GM21423 (cell line): ENCODE measurements at regions not wholly inside any gene's neighbourhood (a gene's known extent, or its start where the extent isn't known, plus 50 kb on each side); places are given as distances from the start of the nearest gene placed in this dataset.

Experiments
- ATAC-seq: cut with Tn5 transposase; IDR thresholded peaks from one replicate; pipeline ENCODE4 v1.9.1; 2021; ENCODE audit warnings: mild to moderate bottlenecking, moderate library complexity; ENCODE audit not compliant: unreplicated experiment

DNA sequence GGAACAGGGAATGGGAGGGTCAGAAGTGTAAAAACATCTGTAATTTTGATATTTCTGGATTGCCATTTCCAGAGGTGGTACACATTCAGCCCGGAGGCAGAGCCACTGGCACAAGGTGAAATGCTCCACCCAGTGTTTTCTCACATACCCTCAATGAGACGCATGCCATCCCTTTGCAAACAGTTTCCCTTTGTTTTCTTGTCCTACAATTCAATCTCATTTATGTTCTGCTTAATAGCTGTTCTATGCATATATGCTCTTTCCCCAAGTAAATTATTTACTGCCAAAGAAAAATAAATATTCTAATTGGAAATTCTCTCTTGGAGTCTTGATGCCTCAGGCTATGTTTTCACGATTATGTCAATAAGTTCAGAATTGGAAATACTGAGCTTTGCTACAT is 369.7 kb upstream of the AKR1E2 start:
- no peak for ATAC-seq

DNA sequence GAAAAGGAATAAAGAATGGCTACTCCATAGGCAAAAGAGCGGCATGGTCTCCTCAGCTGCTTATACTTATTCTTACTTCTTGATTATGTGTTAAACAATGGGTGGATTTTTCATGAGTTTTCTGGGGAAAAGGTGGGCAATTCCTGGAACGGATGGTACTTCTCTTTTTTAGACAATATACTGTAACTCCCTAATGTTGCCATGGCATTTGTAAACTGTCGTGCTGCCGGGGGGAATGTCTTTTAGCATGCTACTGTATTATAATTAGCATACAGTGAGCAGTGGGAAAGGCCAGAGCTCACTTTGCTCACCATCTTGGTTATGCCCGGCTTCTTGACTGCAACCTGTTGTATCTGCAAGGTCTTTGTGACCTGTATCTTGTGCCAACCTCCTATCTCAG is 372.1 kb upstream of the AKR1E2 start:
- ATAC-seq: no peak

DNA sequence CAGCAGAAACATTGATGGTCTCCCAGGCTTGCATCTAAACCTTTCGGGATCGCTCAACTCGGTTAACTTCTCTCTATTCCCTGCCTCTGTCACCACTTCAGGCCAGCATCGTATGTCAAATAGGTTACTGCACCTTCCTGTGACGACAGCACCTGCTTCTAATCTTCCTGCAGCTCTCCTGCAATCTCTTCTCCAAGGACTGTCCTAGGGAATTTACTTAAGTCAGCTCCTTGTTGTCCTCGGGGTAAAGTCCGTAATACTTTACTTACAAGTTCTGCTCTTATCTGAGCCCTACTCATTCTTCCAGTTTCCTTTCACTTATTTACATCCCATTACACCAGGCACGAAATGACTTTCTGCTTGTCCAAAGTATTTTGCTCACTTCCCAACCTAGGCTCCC is 372.7 kb upstream of the AKR1E2 start:
- no peak for ATAC-seq

DNA sequence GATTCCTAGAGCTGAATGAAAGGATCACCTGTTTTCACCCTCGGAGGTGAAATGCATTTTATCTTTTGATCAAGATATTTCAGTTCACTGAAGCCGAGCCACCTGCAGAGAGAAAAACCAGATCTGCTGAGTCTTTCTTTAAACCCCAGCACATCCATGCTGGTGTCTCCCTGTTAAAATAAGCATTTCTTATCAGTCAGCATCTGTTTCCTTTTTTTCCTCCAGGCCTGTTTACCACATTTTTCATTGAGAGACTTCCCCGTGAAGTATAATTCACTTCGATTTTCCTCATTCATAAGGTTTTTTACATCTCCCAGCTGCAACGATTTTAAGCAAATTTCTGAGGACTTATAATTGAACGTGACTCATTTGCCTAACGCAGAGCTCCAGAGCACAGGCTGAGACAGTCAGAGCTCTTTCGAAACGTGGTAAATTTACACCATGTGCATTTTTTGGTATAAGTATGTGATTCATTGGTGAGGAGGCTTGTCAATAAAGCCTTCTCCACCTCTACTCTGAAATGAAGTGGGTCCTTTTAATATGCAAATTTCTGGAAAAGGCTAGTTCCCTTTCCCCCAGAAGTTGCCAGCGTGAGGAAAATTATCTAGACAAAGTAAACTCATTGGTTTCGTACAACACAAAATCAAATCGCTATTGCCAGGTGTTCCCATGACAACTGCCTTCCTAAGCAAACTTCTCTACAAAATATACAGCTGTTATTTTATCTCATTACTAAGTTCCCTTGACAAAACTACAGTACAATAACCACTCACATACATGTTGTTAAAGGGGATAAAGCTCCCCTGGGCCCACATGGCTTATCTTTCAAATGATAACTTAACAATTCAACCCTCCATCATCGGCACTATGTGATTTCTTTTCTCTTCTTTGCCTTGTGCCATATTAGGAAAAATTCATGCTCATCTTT is 374.8 kb upstream of the AKR1E2 start:
- no peak for ATAC-seq

DNA sequence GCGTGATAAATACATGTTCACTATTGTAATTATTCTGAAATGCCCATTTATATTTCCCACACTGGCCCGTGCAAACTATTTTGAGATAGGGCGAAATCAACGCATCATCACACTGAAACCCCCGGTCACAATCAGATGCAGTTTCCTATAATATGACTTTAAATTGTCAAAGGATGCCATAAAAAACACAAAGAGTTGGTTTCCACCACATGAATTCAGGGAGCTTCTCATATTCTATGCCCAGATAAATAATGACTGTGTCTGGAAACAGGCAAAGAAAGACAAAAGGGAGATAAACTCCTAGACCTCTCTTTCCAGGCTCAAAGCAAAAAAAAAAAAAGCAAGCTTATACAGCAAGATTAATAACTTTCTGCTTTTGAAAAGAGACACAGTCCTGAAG is 375.8 kb upstream of the AKR1E2 start:
- no peak for ATAC-seq

GRCh38 chr10:4448030-4448429 is 378.0 kb upstream of the AKR1E2 start:
- ATAC-seq: no peak

- no peak for ATAC-seq
Measured at GRCh38 chr10:4443419-4443818, 382.6 kb upstream of the AKR1E2 start.

DNA sequence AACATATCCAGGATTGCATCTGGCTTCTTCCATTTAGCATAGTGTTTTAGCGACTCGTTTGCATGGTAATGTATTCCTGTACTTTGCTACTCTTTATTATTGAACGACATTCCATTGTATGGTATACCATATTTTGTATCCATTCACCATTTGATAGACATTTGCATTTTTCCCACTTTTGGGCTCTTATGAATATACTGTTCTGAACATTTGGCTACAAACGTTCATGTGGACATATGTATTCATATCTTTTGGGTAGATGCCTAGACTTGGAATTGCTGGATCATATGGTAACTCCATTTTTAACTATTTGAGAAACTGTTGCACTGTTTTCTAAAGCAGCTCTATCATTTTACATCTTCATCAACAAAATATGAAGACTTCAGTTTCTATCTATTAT is 383.7 kb upstream of the AKR1E2 start:
- no peak for ATAC-seq

DNA sequence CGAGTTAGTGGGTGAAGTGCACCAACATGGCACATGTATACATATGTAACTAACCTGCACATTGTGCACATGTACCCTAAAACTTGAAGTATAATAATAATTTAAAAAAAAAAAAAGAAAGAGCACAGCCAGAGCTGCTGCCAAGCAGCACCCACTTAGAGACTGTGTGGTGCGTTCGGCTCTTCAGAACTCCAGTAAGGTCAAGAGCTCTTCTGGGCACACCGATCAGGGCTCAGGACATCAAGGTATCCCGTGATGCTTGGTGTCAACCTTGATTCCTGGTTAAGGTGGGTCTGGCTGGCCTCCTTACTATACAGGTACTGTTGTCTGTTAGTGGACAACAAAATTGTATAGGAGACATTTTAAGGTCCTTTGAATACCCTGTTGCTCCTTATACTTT is 385.7 kb upstream of the AKR1E2 start:
- no peak for ATAC-seq

GRCh38 chr10:4437791-4438190 is 388.2 kb upstream of the AKR1E2 start:
- no peak for ATAC-seq

DNA sequence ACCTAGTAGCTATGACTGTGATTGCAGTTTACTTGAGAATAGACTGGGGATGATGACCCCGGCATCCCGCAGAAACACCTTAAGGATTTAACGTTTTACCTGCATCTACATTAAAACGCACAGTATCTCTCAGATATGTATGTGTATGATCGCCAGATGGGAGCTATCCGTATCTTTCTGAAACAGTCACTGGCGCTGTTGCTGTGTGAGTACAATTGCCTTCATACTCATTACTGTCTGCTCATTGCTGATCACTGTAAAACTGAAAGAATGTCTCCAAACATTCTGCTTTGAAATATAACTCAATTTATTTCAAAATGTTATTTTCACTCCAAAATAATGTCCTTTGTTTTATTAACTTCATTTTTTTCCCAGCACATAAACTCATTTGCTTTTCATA is 388.9 kb upstream of the AKR1E2 start:
- no peak for ATAC-seq

DNA sequence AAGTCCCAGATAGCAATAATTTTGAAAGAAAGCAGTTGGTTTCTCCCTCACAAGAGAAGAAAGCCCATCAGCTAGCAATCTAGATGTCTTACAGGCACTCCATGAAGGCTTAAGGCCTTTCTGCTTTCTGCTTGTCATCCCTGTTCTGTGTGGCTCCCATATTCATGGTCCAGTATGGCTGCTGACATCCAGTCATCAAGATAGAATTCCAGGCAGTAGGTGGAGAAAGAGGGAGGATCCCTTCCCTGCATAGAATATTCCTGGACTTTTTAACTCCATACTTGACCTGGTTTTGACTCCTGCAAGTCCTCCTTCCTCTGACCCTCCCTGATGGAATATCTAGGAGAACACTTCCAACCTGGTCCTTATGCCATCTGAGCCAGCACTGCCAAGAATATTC is 389.9 kb upstream of the AKR1E2 start:
- no peak for ATAC-seq

DNA sequence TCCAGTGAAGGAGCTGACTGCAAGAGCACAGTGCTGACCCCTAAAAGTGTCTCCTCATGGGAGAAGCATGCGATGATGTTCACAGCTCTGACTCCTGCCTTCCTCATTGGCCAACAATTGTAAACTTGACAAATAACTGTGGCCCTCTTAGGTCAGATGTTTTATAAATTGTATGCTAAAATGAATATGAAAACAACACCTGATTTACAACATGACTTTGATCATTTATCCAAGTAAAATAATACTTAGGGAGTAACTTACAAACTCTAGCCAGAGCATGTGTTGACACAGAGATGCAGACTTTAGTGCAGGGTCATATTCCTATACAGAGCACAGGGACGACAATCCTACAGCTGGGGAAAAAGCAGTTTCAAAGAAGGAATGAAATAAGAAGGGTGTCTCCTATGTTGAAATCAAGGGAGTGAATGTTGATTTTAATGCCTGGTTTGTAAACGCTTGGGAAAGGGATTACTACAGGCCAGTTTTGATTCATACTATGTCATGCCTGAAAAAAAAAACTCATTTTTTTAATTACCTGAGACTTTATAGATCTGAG is 391.4 kb upstream of the AKR1E2 start:
- no peak for ATAC-seq

DNA sequence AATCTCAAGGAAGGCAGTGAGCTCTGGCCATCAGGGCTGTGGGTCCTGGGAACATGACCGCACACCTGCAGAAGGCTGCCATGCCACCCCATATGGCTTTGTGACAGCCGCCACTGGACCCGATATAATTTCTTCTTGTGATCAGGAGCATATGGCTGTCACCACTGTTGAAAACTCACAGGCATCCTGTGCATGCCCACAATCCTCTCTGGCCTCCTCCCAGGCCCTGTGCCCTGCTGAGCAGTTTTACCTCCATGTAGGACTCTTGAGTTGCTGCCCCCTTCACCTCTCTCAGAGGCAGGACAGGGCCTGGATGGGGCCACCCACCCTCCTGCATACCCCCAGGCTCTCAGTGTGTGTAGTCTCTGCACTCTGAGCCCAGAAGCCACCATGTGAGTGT is 391.9 kb upstream of the AKR1E2 start:
- no peak for ATAC-seq

GRCh38 chr10:4431114-4431863 is 394.7 kb upstream of the AKR1E2 start:
- ATAC-seq: no peak

DNA sequence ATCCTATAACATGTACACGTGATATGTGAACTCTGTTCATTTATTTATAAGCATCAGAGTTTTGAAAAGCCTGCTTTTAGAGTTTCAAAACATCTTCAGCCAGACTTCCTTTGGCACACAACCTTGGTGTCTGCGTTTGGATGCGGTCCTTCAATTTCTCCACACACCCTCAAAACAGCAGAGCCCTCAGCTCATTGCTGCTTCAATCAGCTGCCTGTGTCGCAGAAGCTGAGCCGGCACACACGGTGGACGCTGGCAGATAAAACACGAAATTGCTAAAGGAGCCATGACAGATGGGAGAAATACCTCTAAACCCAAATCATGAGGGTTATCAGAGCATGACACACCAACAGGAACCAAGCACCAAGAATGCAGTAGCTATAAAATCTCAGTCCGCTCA is 396.4 kb upstream of the AKR1E2 start:
- ATAC-seq: no peak

GRCh38 chr10:4427532-4427931 is 398.5 kb upstream of the AKR1E2 start:
- ATAC-seq: no peak

- no peak for ATAC-seq
Measured at GRCh38 chr10:4426866-4427265, 399.1 kb upstream of the AKR1E2 start.

DNA sequence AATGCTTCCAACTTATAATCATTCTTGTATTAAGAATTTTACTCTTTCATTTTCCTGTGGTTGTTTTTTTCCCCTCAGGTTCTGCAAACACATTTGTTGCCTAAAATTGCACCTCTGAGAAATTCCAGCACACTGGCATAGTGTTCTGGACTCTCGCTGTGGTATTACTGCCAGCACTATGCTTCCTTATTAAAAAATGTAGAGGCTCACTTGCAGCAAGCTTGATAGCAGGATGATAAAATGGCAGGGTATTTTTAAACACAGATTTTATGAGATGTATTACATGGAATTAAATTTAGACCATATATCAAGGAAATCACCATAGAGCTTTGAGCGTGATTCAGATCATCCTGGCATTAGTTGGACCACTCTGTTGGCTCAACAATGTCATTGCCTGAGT is 416.7 kb upstream of the AKR1E2 start:
- no peak for ATAC-seq

GRCh38 chr10:4407783-4408182 is 418.2 kb upstream of the AKR1E2 start:
- ATAC-seq: no peak

- ATAC-seq: no peak
Measured at GRCh38 chr10:4405828-4406227, 420.2 kb upstream of the AKR1E2 start.
